Heart left ventricle (tissue), 16 donors: ENCODE measurements at regions not wholly inside any gene's neighbourhood (a gene's known extent, or its start where the extent isn't known, plus 50 kb on each side); places are given as distances from the start of the nearest gene placed in this dataset.

Experiments used
- ATAC-seq, 4 donors: fragments of 200-7000 bp; cut with Tn5 transposase; one replicate each; pipeline ENCODE4 v1.9.1; 2020 to 2022; ENCODE audit warnings: moderate library complexity in 4 of 4, mild to moderate bottlenecking in 3 of 4, moderate number of reproducible peaks in 1 of 4
- DNase-seq, 5 donors: peaks; one replicate each; pipeline ENCODE4 v3.0.0-alpha.2; 2020
- H3K27ac ChIP-seq, 12 donors: fragments of 200-600 bp; sonication (generic) in 4 of 12; one replicate each; pipeline versions ENCODE4 v1.5.0 to v1.8.0; 2016 to 2022; ENCODE audit warnings: mild to moderate bottlenecking in 2 of 12
- H3K27me3 ChIP-seq, 9 donors: fragments of 200-600 bp; sonication (generic) in 2 of 9; one replicate each; pipeline versions ENCODE4 v1.5.1 to v1.8.0; 2016 to 2022; ENCODE audit warnings: mild to moderate bottlenecking in 3 of 9
- H3K36me3 ChIP-seq, 9 donors: fragments of 200-600 bp; sonication (generic) in 2 of 9; one replicate each; pipeline versions ENCODE4 v1.5.0 to v1.8.0; 2018 to 2022; ENCODE audit warnings: mild to moderate bottlenecking in 2 of 9
- H3K4me1 ChIP-seq, 12 donors: fragments of 200-600 bp; sonication (generic) in 4 of 12; one replicate each; pipeline versions ENCODE4 v1.5.0 to v1.8.0; 2016 to 2022; ENCODE audit warnings: mild to moderate bottlenecking in 3 of 12
- H3K4me3 ChIP-seq, 12 donors: fragments of 200-600 bp; sonication (generic) in 4 of 12; one replicate each; pipeline versions ENCODE4 v1.5.0 to v1.8.0; 2017 to 2022; ENCODE audit warnings: mild to moderate bottlenecking in 9 of 12, moderate library complexity in 4 of 12
- H3K9me3 ChIP-seq, 12 donors: fragments of 200-600 bp; sonication (generic) in 4 of 12; one replicate each; pipeline versions ENCODE4 v1.5.0 to v1.8.0; 2016 to 2022; ENCODE audit warnings: mild to moderate bottlenecking in 1 of 12
- POLR2A ChIP-seq, 2 donors: fragments of 450-650 bp; IDR thresholded peaks; one replicate each; pipeline ENCODE4 v1.6.1; 2017; ENCODE audit warnings: antibody characterized with exemption in 2 of 2, mild to moderate bottlenecking in 2 of 2, moderate library complexity in 2 of 2
- WGBS, 4 donors: extraction: QIAGEN DNeasy Blood & Tissue Kit in 2 of 4; methylation state at CpG; one replicate each; pipeline versions ENCODE4 v1.1.5 to v1.1.7; 2013 to 2018; 5-methylcytosine and 5-hydroxymethylcytosine counted together
- intact Hi-C, 10 donors: fragments of 100-400 bp; cut with DNase I; formaldehyde crosslinking; loops; one replicate each; pipeline versions ENCODE4 v1.11.1 to v1.14.2; 2022
- TF ChIP-seq, protein P1 (sequence below), 12 donors: fragments of 200-600 bp; sonication (generic) in 4 of 12; IDR thresholded peaks; one replicate each; pipeline versions ENCODE4 v1.5.0 to v1.8.0; 2018 to 2022; ENCODE audit warnings: antibody characterized with exemption in 12 of 12, mild to moderate bottlenecking in 5 of 12
- donor health status: ischemic (EF 13 %, LVEDD 7.1; RV severe dilation, severe dysfunction).
- donor health status: healthy with polysubstance abuse.
- donor health status: DM: no; HTN: yes; CAD: no.
- donor health status: DM: no; HTN: no; CAD: no.
- donor health status: ischemic (EF 25% LVEDD 6.9; RV normal size, moderate dysfunction).
- donor health status: ischemic (EF 25% LVEDD 5.7; RV mildly dilated, moderate dysfunction).
- donor health status: healthy.
- donor health status: DM: yes; HTN: yes; CAD: no.
- donor health status: ischemic (EF 35%, LVEDD 5.7; RV mildly dilated, moderate dysfunction).
- donor health status: nonischemic (EF 11% LVEDD 7.7; RV severe dilation, severe dysfunction).
- donor health status: DM: yes; HTN: yes; CAD: no.
- donor health status: PGD.
- donor health status: ischemic (EF 29% LVEDD 5.4; RV normal size, mild dysfunction).
- donor health status: nonischemic (EF 23%, LVEDD 6.1; RV moderate dilation, normal function).

DNA sequence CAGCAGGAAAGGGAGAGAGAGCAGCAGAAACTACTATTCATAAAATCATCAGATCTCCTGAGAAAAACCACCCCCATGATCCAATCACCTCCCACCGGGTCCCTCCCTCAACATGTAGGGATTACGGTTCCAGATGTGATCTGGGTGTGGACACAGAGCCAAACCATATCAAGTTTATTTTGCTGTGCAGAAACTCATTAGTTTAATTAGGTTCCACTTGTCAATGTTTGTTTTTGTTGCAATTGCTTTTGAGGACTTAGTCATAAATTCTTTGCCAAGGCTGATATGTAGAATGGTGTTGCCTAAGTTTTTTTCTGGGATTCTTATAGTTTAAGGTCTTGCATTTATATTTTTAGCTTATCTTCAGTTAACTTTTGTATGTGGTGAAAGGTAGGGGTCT, 422.0 kb upstream of the HS3ST5 start:
- 74 to 94% (median 82%) methylated on average over 2 of the region's 2 CpGs for WGBS, 4 donors
- DNase-seq: no peak
- Histone ChIP-seq H3K4me3 (no peak overlapping the region), H3K27ac (no peak overlapping the region), H3K36me3 (no peaks in the 10 kb centered on the region), H3K27me3 (no peaks in the 10 kb centered on the region), H3K4me1 (no peaks in the 10 kb centered on the region), H3K9me3 (peaks cover 0 to 11% (median 0%) of the 10 kb centered on the region in 12 donors)
- ATAC-seq: no peak
- no peak for TF ChIP-seq POLR2A (IDR thresholded peaks at IDR 0.05)
- TF ChIP-seq, protein P1, sequence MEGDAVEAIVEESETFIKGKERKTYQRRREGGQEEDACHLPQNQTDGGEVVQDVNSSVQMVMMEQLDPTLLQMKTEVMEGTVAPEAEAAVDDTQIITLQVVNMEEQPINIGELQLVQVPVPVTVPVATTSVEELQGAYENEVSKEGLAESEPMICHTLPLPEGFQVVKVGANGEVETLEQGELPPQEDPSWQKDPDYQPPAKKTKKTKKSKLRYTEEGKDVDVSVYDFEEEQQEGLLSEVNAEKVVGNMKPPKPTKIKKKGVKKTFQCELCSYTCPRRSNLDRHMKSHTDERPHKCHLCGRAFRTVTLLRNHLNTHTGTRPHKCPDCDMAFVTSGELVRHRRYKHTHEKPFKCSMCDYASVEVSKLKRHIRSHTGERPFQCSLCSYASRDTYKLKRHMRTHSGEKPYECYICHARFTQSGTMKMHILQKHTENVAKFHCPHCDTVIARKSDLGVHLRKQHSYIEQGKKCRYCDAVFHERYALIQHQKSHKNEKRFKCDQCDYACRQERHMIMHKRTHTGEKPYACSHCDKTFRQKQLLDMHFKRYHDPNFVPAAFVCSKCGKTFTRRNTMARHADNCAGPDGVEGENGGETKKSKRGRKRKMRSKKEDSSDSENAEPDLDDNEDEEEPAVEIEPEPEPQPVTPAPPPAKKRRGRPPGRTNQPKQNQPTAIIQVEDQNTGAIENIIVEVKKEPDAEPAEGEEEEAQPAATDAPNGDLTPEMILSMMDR (IDR thresholded peaks at IDR 0.05): no peak
- intact Hi-C loops: no loop called here

DNA sequence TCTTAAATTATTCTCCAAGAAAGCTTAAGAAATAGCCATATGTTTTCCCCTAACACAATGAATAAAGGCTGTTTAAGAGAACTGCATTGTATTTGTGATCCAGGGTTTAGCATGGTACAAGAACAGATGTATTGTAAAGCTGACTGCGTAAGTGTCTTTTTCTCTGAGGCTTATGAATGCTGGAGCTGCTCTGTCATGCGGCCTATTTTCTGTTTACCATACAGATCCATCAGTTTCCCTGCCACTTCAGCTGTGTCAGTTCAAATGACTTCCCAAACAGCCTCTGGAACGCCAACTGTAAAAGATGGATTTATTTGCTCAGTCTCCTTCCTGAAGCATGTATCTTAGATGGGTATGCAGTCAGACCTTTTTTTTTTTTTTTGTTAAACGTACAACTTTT, 419.3 kb upstream of the HS3ST5 start:
- H3K36me3 ChIP-seq: no peaks in the 10 kb centered on the region
- H3K27ac ChIP-seq: no peak overlapping the region
- H3K27me3 ChIP-seq: no peaks in the 10 kb centered on the region
- peaks cover 0 to 11% (median 0%) of the 10 kb centered on the region in 12 donors for H3K9me3 ChIP-seq
- no peak for DNase-seq
- WGBS, 4 donors: 60 to 71% (median 70%) methylated on average over 4 of the region's 4 CpGs
- no peak for ATAC-seq
- no peak overlapping the region for H3K4me3 ChIP-seq
- TF ChIP-seq, protein P1 (IDR thresholded peaks at IDR 0.05): no peak
- no peak for TF ChIP-seq POLR2A (IDR thresholded peaks at IDR 0.05)
- intact Hi-C loops: no loop called here
- H3K4me1 ChIP-seq: no peaks in the 10 kb centered on the region

DNA sequence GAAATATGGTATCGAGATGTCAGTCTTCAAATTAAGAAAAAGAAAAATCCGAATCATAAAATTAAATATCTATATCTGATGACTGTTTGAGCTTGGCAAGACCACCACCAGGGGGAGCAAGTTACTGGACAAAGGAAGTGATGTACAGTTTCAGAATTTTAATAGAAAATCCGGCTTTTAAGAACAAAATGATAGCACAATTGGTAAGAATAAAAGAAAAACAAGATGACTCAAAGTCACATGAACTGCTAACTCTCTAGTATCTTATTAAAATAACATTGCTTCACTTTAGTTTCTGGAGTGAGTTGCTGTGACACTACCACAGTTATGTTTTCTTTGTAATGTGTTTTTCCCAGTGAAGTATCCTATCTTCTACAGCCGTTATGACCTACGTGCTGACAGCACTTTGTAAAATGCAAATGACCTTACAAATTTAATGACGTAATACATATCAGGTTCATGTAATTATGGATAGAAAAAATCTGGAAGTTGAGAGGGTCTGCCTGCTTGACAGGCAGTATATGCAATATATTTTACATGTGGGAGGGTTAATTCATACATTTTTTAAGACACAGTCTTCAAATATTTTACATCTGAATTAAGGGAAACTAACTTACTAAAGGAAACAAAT, 405.3 kb upstream of the HS3ST5 start:
- Histone ChIP-seq H3K36me3 (no peaks in the 10 kb centered on the region), H3K4me1 (no peaks in the 10 kb centered on the region), H3K4me3 (no peak overlapping the region), H3K9me3 (no peaks in the 10 kb centered on the region), H3K27me3 (no peaks in the 10 kb centered on the region), H3K27ac (no peak overlapping the region)
- no peak for TF ChIP-seq POLR2A (IDR thresholded peaks at IDR 0.05)
- TF ChIP-seq, protein P1 (IDR thresholded peaks at IDR 0.05): peak; percentile 32 to 70 (median 58)
- peak in 4 of 5 donors; percentile 7 to 27 (median 22) for DNase-seq
- intact Hi-C loops: loop anchor here in 7 of 10 donors (2.0 to 10.0 kb wide), 4 partner anchors 1144 to 1149 kb away; no protein-coding TSS in a partner anchor
- no peak for ATAC-seq
- WGBS, 4 donors: 13 to 18% (median 15%) methylated on average over 6 of the region's 6 CpGs

DNA sequence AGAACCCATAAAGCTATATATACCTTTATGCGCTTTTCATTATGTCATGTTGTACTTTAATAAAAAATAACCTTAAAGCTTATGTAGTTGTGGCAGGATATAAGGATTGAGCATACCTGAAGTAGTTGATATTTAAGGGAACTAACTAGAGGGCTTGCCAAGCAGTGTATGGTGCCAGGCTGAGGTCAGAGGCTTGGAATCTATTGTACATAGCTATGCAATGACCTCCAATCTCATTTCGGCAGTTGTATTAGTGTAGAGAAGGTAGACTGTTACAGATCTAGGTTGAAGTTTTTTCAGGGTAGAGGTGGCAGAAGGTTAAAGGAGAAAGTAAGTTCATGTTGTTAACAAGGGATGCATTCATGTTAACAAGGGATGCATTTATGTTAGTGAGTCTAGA, 397.7 kb upstream of the HS3ST5 start:
- WGBS, 4 donors: 62 to 70% (median 67%) methylated on average over 2 of the region's 2 CpGs
- TF ChIP-seq POLR2A (IDR thresholded peaks at IDR 0.05): no peak
- TF ChIP-seq, protein P1 (IDR thresholded peaks at IDR 0.05): no peak
- Histone ChIP-seq H3K4me3 (no peak overlapping the region), H3K9me3 (no peaks in the 10 kb centered on the region), H3K27ac (no peak overlapping the region), H3K36me3 (no peaks in the 10 kb centered on the region), H3K27me3 (no peaks in the 10 kb centered on the region), H3K4me1 (no peaks in the 10 kb centered on the region)
- intact Hi-C loops: loop anchor here in 1 of 10 donors (10.0 kb wide), 1 partner anchor 1154 kb away; no protein-coding TSS in a partner anchor
- ATAC-seq (peak in 3 of 4 donors; percentile 71 to 80 (median 79)), DNase-seq (peak in 2 of 5 donors; percentile 24 to 30)
